ENCODE measurements at regions not wholly inside any gene's neighbourhood (a gene's known extent, or its start where the extent isn't known, plus 50 kb on each side); places are given as distances from the start of the nearest gene placed in this dataset.
A peak's percentile ranks its signal among the peaks of the same experiment; 100 is the strongest.

DNA sequence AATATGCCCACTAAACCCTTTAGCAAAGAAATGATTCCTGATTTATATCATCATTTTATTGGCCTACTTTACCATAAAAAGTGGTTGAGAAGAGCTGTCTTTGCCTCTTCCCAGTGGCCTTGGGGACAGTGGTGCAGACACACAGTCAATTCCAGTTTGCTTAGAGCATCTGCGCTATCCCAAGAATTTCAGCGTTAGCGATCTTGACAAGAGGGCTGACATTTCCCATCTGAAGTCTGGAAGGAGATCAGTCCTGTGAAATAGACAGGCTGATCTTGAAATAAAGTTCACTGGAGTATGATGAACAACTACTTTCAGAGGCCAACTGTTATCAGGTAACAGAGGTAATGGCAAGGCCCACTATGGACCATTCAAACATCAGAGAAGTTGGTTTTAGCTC is 475.3 kb upstream of the NRP1 start:
- H3K4me1 ChIP-seq (ENCODE audit: insufficient read depth, low read length), result no peaks in the 10 kb centered on the region
- no peak for DNase-seq (ENCODE audit: insufficient read length, low spot score, missing footprints)
- TF ChIP-seq, protein P1, sequence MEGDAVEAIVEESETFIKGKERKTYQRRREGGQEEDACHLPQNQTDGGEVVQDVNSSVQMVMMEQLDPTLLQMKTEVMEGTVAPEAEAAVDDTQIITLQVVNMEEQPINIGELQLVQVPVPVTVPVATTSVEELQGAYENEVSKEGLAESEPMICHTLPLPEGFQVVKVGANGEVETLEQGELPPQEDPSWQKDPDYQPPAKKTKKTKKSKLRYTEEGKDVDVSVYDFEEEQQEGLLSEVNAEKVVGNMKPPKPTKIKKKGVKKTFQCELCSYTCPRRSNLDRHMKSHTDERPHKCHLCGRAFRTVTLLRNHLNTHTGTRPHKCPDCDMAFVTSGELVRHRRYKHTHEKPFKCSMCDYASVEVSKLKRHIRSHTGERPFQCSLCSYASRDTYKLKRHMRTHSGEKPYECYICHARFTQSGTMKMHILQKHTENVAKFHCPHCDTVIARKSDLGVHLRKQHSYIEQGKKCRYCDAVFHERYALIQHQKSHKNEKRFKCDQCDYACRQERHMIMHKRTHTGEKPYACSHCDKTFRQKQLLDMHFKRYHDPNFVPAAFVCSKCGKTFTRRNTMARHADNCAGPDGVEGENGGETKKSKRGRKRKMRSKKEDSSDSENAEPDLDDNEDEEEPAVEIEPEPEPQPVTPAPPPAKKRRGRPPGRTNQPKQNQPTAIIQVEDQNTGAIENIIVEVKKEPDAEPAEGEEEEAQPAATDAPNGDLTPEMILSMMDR (IDR thresholded peaks at IDR 0.05; ENCODE audit: extremely low read depth, low read depth, low read length), result no peak
- no peak overlapping the region for H3K4me3 ChIP-seq (ENCODE audit: insufficient read depth, low read length)
- no peaks in the 10 kb centered on the region for H4K20me1 ChIP-seq (ENCODE audit: insufficient read depth, low read length)
- H3K9me3 ChIP-seq (ENCODE audit: low read depth, low read length), result no peaks in the 10 kb centered on the region
- H3K27me3 ChIP-seq (ENCODE audit: insufficient read depth, low read length), result no peaks in the 10 kb centered on the region
- no peak overlapping the region for H3K27ac ChIP-seq (ENCODE audit: low read depth, low read length)
- H3K79me2 ChIP-seq (ENCODE audit: insufficient read depth, low read length), result no peaks in the 10 kb centered on the region
- H2AFZ ChIP-seq (ENCODE audit: low read length), result no peak overlapping the region
- no peak overlapping the region for H3K4me2 ChIP-seq (ENCODE audit: insufficient read depth, low read length)
- no peaks in the 10 kb centered on the region for H3K36me3 ChIP-seq (ENCODE audit: insufficient read depth, low read length)

DNA sequence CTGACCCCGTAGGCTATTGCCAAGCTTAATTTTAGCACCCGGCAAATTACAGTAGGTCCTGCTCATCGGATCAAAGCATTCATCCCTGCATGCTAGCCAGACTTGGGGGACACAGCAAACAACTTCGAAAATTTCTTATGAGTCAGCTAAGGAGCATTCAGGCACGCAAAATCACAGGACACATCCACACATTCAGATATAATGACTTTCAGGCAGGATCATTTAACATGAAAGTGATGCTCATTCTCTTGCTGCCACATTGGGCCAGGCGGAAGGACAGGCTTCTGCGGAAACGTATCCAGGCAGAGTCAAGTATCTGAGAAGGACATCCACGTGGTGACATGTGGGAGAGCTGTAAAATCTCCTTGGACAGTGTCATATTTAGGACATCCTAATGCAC is 474.0 kb upstream of the NRP1 start:
- Histone ChIP-seq H3K36me3 (ENCODE audit: insufficient read depth, low read length) (no peaks in the 10 kb centered on the region), H3K4me1 (ENCODE audit: insufficient read depth, low read length) (no peaks in the 10 kb centered on the region), H3K27me3 (ENCODE audit: insufficient read depth, low read length) (no peaks in the 10 kb centered on the region), H3K79me2 (ENCODE audit: insufficient read depth, low read length) (no peaks in the 10 kb centered on the region), H2AFZ (ENCODE audit: low read length) (no peak overlapping the region), H3K4me2 (ENCODE audit: insufficient read depth, low read length) (no peak overlapping the region), H3K9me3 (ENCODE audit: low read depth, low read length) (no peaks in the 10 kb centered on the region), H3K27ac (ENCODE audit: low read depth, low read length) (no peak overlapping the region), H3K4me3 (ENCODE audit: insufficient read depth, low read length) (no peak overlapping the region), H4K20me1 (ENCODE audit: insufficient read depth, low read length) (no peaks in the 10 kb centered on the region)
- TF ChIP-seq, protein P1 (IDR thresholded peaks at IDR 0.05; ENCODE audit: extremely low read depth, low read depth, low read length), result no peak
- peak; percentile 53 for DNase-seq (ENCODE audit: insufficient read length, low spot score, missing footprints)

DNA sequence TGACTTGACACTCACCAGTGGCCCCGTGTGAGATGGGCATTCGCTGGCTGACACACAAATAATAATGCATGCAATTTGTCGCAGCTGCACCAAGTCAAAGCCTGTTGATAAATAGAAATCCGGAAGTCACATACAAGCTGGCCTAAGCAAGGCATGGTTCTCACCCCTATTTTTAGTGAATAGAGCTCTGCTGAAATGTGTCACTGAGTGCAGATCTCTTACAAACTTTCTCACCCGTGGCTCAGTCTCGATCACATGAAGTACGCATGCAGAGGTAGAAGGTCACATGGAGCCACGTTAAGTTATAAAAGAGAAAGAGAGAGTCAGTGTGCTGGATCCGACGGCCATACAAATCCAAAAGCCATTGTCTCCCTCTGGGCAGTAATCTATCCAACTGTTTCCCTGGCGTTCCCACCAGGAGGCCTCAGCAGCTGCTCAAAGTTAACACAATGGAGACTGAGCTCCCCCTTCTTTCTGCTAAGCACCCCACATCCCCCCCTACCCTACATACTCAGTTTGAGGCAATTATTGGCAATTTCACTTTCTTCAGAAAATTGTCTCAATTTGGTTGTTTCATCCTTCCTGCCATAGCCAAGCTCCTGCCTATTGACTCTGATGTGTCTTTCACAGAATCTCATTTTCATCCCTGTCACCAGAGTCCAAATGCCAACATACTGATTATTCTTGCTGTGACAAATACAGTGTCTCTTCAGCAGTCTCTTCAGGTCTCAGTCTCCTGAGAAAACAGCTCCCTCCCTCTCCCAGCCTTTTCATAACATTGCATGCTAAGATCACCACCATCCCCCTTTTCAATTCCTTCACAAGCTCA is 473.3 kb upstream of the NRP1 start:
- H3K27me3 ChIP-seq (ENCODE audit: insufficient read depth, low read length), result no peaks in the 10 kb centered on the region
- H4K20me1 ChIP-seq (ENCODE audit: insufficient read depth, low read length), result no peaks in the 10 kb centered on the region
- no peak for DNase-seq (ENCODE audit: insufficient read length, low spot score, missing footprints)
- TF ChIP-seq, protein P1 (IDR thresholded peaks at IDR 0.05; ENCODE audit: extremely low read depth, low read depth, low read length), result no peak
- no peaks in the 10 kb centered on the region for H3K36me3 ChIP-seq (ENCODE audit: insufficient read depth, low read length)
- H3K79me2 ChIP-seq (ENCODE audit: insufficient read depth, low read length), result no peaks in the 10 kb centered on the region
- H2AFZ ChIP-seq (ENCODE audit: low read length), result no peak overlapping the region
- H3K4me3 ChIP-seq (ENCODE audit: insufficient read depth, low read length), result no peak overlapping the region
- no peaks in the 10 kb centered on the region for H3K4me1 ChIP-seq (ENCODE audit: insufficient read depth, low read length)
- H3K4me2 ChIP-seq (ENCODE audit: insufficient read depth, low read length), result no peak overlapping the region
- no peak overlapping the region for H3K27ac ChIP-seq (ENCODE audit: low read depth, low read length)
- no peaks in the 10 kb centered on the region for H3K9me3 ChIP-seq (ENCODE audit: low read depth, low read length)

DNA sequence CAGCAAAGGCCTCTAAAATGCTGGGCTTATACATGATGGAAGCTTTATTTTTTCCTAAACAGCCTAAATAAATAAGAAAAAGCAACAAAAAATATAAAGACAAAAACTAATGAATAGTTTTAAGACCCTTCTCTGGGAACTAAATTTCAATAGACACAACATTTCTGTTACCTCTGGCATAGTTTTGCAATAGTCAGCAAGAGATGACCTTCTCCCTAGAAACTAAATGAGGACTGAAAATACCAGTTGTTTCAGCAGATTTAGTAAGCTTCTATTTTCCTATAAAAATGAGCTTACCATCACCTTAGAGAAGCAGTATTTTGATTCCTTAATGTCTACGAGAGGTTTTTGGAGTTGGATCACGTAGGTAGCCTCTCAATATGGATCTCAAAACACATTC is 471.4 kb upstream of the NRP1 start:
- Histone ChIP-seq H3K79me2 (ENCODE audit: insufficient read depth, low read length) (no peaks in the 10 kb centered on the region), H3K9me3 (ENCODE audit: low read depth, low read length) (no peaks in the 10 kb centered on the region), H3K27ac (ENCODE audit: low read depth, low read length) (no peak overlapping the region), H3K4me3 (ENCODE audit: insufficient read depth, low read length) (no peak overlapping the region), H4K20me1 (ENCODE audit: insufficient read depth, low read length) (no peaks in the 10 kb centered on the region), H2AFZ (ENCODE audit: low read length) (no peak overlapping the region), H3K36me3 (ENCODE audit: insufficient read depth, low read length) (no peaks in the 10 kb centered on the region), H3K27me3 (ENCODE audit: insufficient read depth, low read length) (no peaks in the 10 kb centered on the region), H3K4me1 (ENCODE audit: insufficient read depth, low read length) (peaks cover 10% of the 10 kb centered on the region), H3K4me2 (ENCODE audit: insufficient read depth, low read length) (no peak overlapping the region)
- DNase-seq (ENCODE audit: insufficient read length, low spot score, missing footprints), result no peak
- TF ChIP-seq, protein P1 (IDR thresholded peaks at IDR 0.05; ENCODE audit: extremely low read depth, low read depth, low read length), result no peak

All from osteoblast (primary cell).